ENCODE measurements at regions not wholly inside any gene's neighbourhood (a gene's known extent, or its start where the extent isn't known, plus 50 kb on each side); places are given as distances from the start of the nearest gene placed in this dataset. TPM values are rescaled to one million over a fixed set of nuclear protein-coding genes. Genes with fewer than 3 reads are reported as not detected.
"Not testable (repeated sequence)": the region's sequence is repeated elsewhere in the genome, so short reads cannot be mapped to it uniquely, and the experiment has no call there.

GRCh38 chr1:148210624-148211023 lies 58.5 kb upstream of the NBPF11 start:
- H3K27me3 ChIP-seq; H3K36me3 ChIP-seq; H3K4me1 ChIP-seq; H3K9me3 ChIP-seq; H3K27ac ChIP-seq; H3K4me3 ChIP-seq; DNase-seq (ENCODE audit: low spot score in 2 of 2): not testable (repeated sequence)
- WGBS, 2 donors, result no CpG with 5 or more reads among the region's 6 CpGs

GRCh38 chr1:148210166-148210565 lies 58.1 kb upstream of the NBPF11 start:
- H3K27ac ChIP-seq; H3K4me3 ChIP-seq; H3K36me3 ChIP-seq; H3K4me1 ChIP-seq; H3K27me3 ChIP-seq; DNase-seq (ENCODE audit: low spot score in 2 of 2); H3K9me3 ChIP-seq: not testable (repeated sequence)
- no CpG with 5 or more reads among the region's 4 CpGs for WGBS, 2 donors

DNA sequence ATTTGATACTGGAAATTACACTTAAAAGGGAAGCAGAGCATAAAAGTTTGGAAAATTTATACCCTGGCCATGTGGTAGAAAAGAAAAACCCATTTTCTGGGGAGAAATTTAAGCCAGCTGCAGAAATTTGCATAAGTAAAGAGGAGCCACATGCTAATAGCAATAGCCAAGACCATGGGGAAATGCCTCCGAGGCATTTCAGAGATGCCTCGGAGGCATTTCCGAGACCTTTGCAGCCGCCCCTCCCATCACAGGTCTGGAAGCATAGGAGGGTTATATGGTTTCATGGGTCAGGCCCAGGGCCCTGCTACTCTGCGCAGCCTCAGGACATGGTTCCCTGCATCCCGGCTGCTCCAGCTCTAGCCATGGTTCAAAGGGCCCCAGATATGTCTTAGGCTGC lies 49.9 kb upstream of the NBPF11 start:
- not testable (repeated sequence) for H3K4me1 ChIP-seq; H3K27me3 ChIP-seq; H3K4me3 ChIP-seq; H3K36me3 ChIP-seq; DNase-seq (ENCODE audit: low spot score in 2 of 2); H3K9me3 ChIP-seq; H3K27ac ChIP-seq
- WGBS, 2 donors, result no CpG with 5 or more reads among the region's 6 CpGs

Small RNAs in the stretch of these regions (small RNA-seq; reads per million reads assigned to genes)
- not detected for gene AC239809.1
- not detected for gene MIR6077
- gene RF00019, result not detected
- gene RNU1-120P, result not detected
- 0.66 reads per million for gene RNU1-122P
- gene RNU1-13P, result not detected
- gene RNVU1-1, result 0.66 reads per million
- not detected for gene RNVU1-2
- gene RNVU1-3, result not detected
